HG02642 (cell line): ENCODE measurements at regions not wholly inside any gene's neighbourhood (a gene's known extent, or its start where the extent isn't known, plus 50 kb on each side); places are given as distances from the start of the nearest gene placed in this dataset.

Experiments
- ATAC-seq: cut with Tn5 transposase; IDR thresholded peaks from one replicate; pipeline ENCODE4 v1.9.1; 2021; ENCODE audit warnings: mild to moderate bottlenecking; ENCODE audit not compliant: unreplicated experiment, poor library complexity

- ATAC-seq, result no peak
Measured at GRCh38 chr17:14780097-14780651, 479.3 kb downstream of the HS3ST3B1 start.

GRCh38 chr17:14779241-14779640 lies 478.4 kb downstream of the HS3ST3B1 start:
- ATAC-seq, result no peak

GRCh38 chr17:14777291-14777690 lies 476.4 kb downstream of the HS3ST3B1 start:
- ATAC-seq, result no peak

GRCh38 chr17:14776791-14777190 lies 475.9 kb downstream of the HS3ST3B1 start:
- ATAC-seq, result no peak

- no peak for ATAC-seq
Measured at GRCh38 chr17:14775731-14776492, 475.0 kb downstream of the HS3ST3B1 start.

- no peak for ATAC-seq
Measured at GRCh38 chr17:14774774-14775173, 473.9 kb downstream of the HS3ST3B1 start.

- no peak for ATAC-seq
Measured at GRCh38 chr17:14772776-14773175, 471.9 kb downstream of the HS3ST3B1 start.

- ATAC-seq, result no peak
Measured at GRCh38 chr17:14771543-14771942, 470.7 kb downstream of the HS3ST3B1 start.

- no peak for ATAC-seq
Measured at GRCh38 chr17:14768923-14769322, 468.0 kb downstream of the HS3ST3B1 start.

- no peak for ATAC-seq
Measured at GRCh38 chr17:14762736-14763479, 462.0 kb downstream of the HS3ST3B1 start.

- peak; percentile 53 for ATAC-seq
Measured at GRCh38 chr17:14760719-14761411, 460.0 kb downstream of the HS3ST3B1 start.

- ATAC-seq, result no peak
Measured at GRCh38 chr17:14760212-14760611, 459.3 kb downstream of the HS3ST3B1 start.

GRCh38 chr17:14759325-14759724 lies 458.4 kb downstream of the HS3ST3B1 start:
- ATAC-seq, result no peak

GRCh38 chr17:14756479-14756878 lies 455.6 kb downstream of the HS3ST3B1 start:
- ATAC-seq, result no peak

- no peak for ATAC-seq
Measured at GRCh38 chr17:14755002-14755401, 454.1 kb downstream of the HS3ST3B1 start.

- ATAC-seq, result no peak
Measured at GRCh38 chr17:14753383-14753782, 452.5 kb downstream of the HS3ST3B1 start.

- no peak for ATAC-seq
Measured at GRCh38 chr17:14752011-14752410, 451.1 kb downstream of the HS3ST3B1 start.

GRCh38 chr17:14750866-14751265 lies 450.0 kb downstream of the HS3ST3B1 start:
- no peak for ATAC-seq

GRCh38 chr17:14749269-14749668 lies 448.4 kb downstream of the HS3ST3B1 start:
- ATAC-seq, result no peak

- peak; percentile 62 for ATAC-seq
Measured at GRCh38 chr17:14748036-14748710, 447.3 kb downstream of the HS3ST3B1 start.
